HG03354 (cell line): ENCODE measurements at regions not wholly inside any gene's neighbourhood (a gene's known extent, or its start where the extent isn't known, plus 50 kb on each side); places are given as distances from the start of the nearest gene placed in this dataset.
"Not testable (repeated sequence)": the region's sequence is repeated elsewhere in the genome, so short reads cannot be mapped to it uniquely, and the experiment has no call there.

Experiments
- ATAC-seq: cut with Tn5 transposase; IDR thresholded peaks from one replicate; pipeline ENCODE4 v1.9.1; 2021; ENCODE audit warnings: mild to moderate bottlenecking; ENCODE audit not compliant: unreplicated experiment, poor library complexity, severe bottlenecking

GRCh38 chr5:120256376-120256775, 207.7 kb upstream of the PRR16 start:
- ATAC-seq: no peak

GRCh38 chr5:120257358-120257971, 206.6 kb upstream of the PRR16 start:
- ATAC-seq: no peak

- no peak for ATAC-seq
Measured at GRCh38 chr5:120258123-120258522, 206.0 kb upstream of the PRR16 start.

- ATAC-seq: no peak
Measured at GRCh38 chr5:120260651-120261050, 203.4 kb upstream of the PRR16 start.

GRCh38 chr5:120270498-120270897, 193.6 kb upstream of the PRR16 start:
- no peak for ATAC-seq

GRCh38 chr5:120293796-120294195, 170.3 kb upstream of the PRR16 start:
- no peak for ATAC-seq

GRCh38 chr5:120297616-120298015, 166.5 kb upstream of the PRR16 start:
- no peak for ATAC-seq

- no peak for ATAC-seq
Measured at GRCh38 chr5:120298981-120299380, 165.1 kb upstream of the PRR16 start.

- no peak for ATAC-seq
Measured at GRCh38 chr5:120304663-120305062, 159.4 kb upstream of the PRR16 start.

- no peak for ATAC-seq
Measured at GRCh38 chr5:120306303-120306702, 157.8 kb upstream of the PRR16 start.

GRCh38 chr5:120314191-120314590, 149.9 kb upstream of the PRR16 start:
- ATAC-seq: no peak

- ATAC-seq: no peak
Measured at GRCh38 chr5:120320626-120321025, 143.5 kb upstream of the PRR16 start.

GRCh38 chr5:120326651-120327050, 137.4 kb upstream of the PRR16 start:
- ATAC-seq: no peak

GRCh38 chr5:120327180-120327579, 136.9 kb upstream of the PRR16 start:
- ATAC-seq: no peak

- ATAC-seq: no peak
Measured at GRCh38 chr5:120329095-120329494, 135.0 kb upstream of the PRR16 start.

GRCh38 chr5:120330558-120330957, 133.5 kb upstream of the PRR16 start:
- ATAC-seq: no peak

GRCh38 chr5:120344181-120344580, 119.9 kb upstream of the PRR16 start:
- ATAC-seq: no peak

GRCh38 chr5:120345947-120346346, 118.2 kb upstream of the PRR16 start:
- ATAC-seq: no peak

- ATAC-seq: not testable (repeated sequence)
Measured at GRCh38 chr5:120351071-120351470, 113.0 kb upstream of the PRR16 start.

- ATAC-seq: no peak
Measured at GRCh38 chr5:120354126-120354525, 110.0 kb upstream of the PRR16 start.

- ATAC-seq: no peak
Measured at GRCh38 chr5:120358949-120359348, 105.2 kb upstream of the PRR16 start.

- no peak for ATAC-seq
Measured at GRCh38 chr5:120361941-120362340, 102.2 kb upstream of the PRR16 start.
